ENCODE measurements at regions not wholly inside any gene's neighbourhood (a gene's known extent, or its start where the extent isn't known, plus 50 kb on each side); places are given as distances from the start of the nearest gene placed in this dataset.

DNA sequence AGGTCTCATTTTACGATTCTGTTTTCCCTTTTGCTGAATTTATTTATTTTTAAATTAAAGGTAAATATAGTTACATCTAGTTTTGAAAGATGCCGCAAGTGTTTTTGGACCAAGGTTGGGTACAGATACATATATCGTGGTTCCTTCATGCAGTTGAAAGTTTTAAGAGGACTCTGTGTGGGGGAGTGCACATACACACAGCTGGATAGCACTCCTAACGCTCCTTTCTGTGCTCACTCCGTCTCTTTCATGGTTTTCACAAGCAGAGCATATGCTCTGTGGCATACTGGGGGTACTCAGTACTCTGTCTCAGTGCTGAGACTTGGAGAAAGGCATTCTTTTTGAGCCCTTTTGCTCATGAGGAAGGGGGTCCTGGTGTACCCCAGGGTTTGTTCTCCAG lies 307.5 kb downstream of the DOCK8 start:
- Histone ChIP-seq H3K36me3 (ENCODE audit: insufficient read depth in 1 of 2, low read depth in 1 of 2) (no peaks in the 10 kb centered on the region), H3K27me3 (ENCODE audit: insufficient read depth in 3 of 3, low read length in 2 of 3) (no peaks in the 10 kb centered on the region), H3K9me3 (no peaks in the 10 kb centered on the region), H3K4me3 (no peak overlapping the region), H3K27ac (no peak overlapping the region), H3K4me1 (peaks cover 5% of the 10 kb centered on the region)
- DNase-seq (no peak), ATAC-seq (no peak)
- WGBS, 3 donors = 88 to 91% (median 88%) methylated on average over 5 of the region's 5 CpGs
- intact Hi-C loops (cut with DNase I) = no loop called here
- TF ChIP-seq CTCF (IDR thresholded peaks at IDR 0.05) = no peak

- H3K27ac ChIP-seq = no peak overlapping the region
- H3K4me3 ChIP-seq = no peak overlapping the region
- DNase-seq = no peak
- peaks cover 5% of the 10 kb centered on the region for H3K4me1 ChIP-seq
- H3K36me3 ChIP-seq (ENCODE audit: insufficient read depth in 1 of 2, low read depth in 1 of 2) = no peaks in the 10 kb centered on the region
- H3K27me3 ChIP-seq (ENCODE audit: insufficient read depth in 3 of 3, low read length in 2 of 3) = no peaks in the 10 kb centered on the region
- peak in 3 of 4 donors; percentile 40 to 87 (median 50) for ATAC-seq
- no peaks in the 10 kb centered on the region for H3K9me3 ChIP-seq
- 71 to 78% (median 72%) methylated on average over 1 of the region's 1 CpG for WGBS, 3 donors
- intact Hi-C loops (cut with DNase I) = no loop called here
- TF ChIP-seq CTCF (IDR thresholded peaks at IDR 0.05) = no peak
Measured at GRCh38 chr9:522658-523057, 308.0 kb downstream of the DOCK8 start.

GRCh38 chr9:523444-523843 lies 308.8 kb downstream of the DOCK8 start:
- Histone ChIP-seq H3K36me3 (ENCODE audit: insufficient read depth in 1 of 2, low read depth in 1 of 2) (no peaks in the 10 kb centered on the region), H3K4me3 (no peak overlapping the region), H3K9me3 (no peaks in the 10 kb centered on the region), H3K27ac (no peak overlapping the region), H3K4me1 (peaks cover 5% of the 10 kb centered on the region), H3K27me3 (ENCODE audit: insufficient read depth in 3 of 3, low read length in 2 of 3) (no peaks in the 10 kb centered on the region)
- 96 to 98% (median 98%) methylated on average over 4 of the region's 4 CpGs for WGBS, 3 donors
- no peak for ATAC-seq
- DNase-seq = no peak
- intact Hi-C loops (cut with DNase I) = no loop called here
- no peak for TF ChIP-seq CTCF (IDR thresholded peaks at IDR 0.05)

GRCh38 chr9:524008-524407 lies 309.3 kb downstream of the DOCK8 start:
- H3K4me1 ChIP-seq = peaks cover 5% of the 10 kb centered on the region
- no peak for TF ChIP-seq CTCF (IDR thresholded peaks at IDR 0.05)

GRCh38 chr9:526904-527591 lies 312.4 kb downstream of the DOCK8 start:
- Histone ChIP-seq H3K9me3 (no peaks in the 10 kb centered on the region), H3K27me3 (ENCODE audit: insufficient read depth in 3 of 3, low read length in 2 of 3) (no peaks in the 10 kb centered on the region), H3K4me3 (no peak overlapping the region), H3K27ac (no peak overlapping the region), H3K36me3 (ENCODE audit: insufficient read depth in 1 of 2, low read depth in 1 of 2) (no peaks in the 10 kb centered on the region), H3K4me1 (peaks cover 17% of the 10 kb centered on the region)
- WGBS, 3 donors = 90 to 95% (median 92%) methylated on average over 11 of the region's 11 CpGs
- no peak for TF ChIP-seq CTCF (IDR thresholded peaks at IDR 0.05)
- intact Hi-C loops (cut with DNase I) = no loop called here
- ATAC-seq (no peak), DNase-seq (no peak)

More at GRCh38 chr9:524008-524407, 309.3 kb downstream of the DOCK8 start:
- intact Hi-C loops (cut with DNase I) = no loop called here
- peak in 3 of 4 donors; percentile 56 to 76 (median 58) for ATAC-seq
- DNase-seq = no peak
- Histone ChIP-seq H3K36me3 (ENCODE audit: insufficient read depth in 1 of 2, low read depth in 1 of 2) (no peaks in the 10 kb centered on the region), H3K4me3 (no peak overlapping the region), H3K27ac (no peak overlapping the region), H3K27me3 (ENCODE audit: insufficient read depth in 3 of 3, low read length in 2 of 3) (no peaks in the 10 kb centered on the region), H3K9me3 (no peaks in the 10 kb centered on the region)
- WGBS, 3 donors = 27 to 58% (median 34%) methylated on average over 2 of the region's 2 CpGs

Measured in psoas muscle (tissue), 7 donors.